ENCODE measurements at regions not wholly inside any gene's neighbourhood (a gene's known extent, or its start where the extent isn't known, plus 50 kb on each side); places are given as distances from the start of the nearest gene placed in this dataset.

DNA sequence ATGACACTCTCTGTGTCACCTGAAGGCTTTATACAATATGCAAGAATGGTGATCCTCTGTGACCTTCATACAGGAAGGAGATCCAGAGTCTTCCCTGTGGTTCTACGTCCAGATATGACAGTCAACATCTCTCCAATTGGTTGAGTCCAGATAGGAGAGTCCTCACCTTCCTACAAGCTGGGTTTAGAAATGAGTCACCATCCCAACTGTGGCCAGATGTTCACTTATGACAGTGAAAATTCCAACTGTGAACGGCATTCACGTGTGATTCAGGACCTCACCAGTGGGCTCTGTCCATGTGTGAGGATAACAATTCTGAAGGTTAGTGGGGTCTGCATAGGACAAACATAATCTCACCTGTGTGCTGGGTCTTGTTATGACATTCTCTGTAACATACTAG, 52.5 kb upstream of the ZNF728 start:
- CTCF ChIA-PET: no interaction called here

DNA sequence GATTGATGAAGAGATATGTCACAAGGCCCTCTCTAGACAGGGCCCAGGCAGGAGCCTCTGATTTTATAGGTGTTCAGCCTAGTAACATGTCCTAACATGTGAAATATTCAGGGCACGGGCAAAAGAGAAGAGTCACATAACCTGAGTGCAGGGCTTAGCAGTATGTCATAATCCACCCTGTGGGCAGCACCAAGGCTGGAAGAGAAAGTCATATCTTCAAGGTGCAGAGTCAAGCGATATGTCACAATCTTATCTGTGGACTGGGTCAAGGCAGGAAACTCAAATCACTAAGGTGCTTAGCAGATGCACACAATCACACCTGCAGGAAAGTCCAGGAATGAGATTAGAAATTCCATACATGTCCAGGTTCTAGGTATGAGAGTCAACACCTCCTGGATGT, 51.5 kb upstream of the ZNF728 start:
- H3K4me3 ChIP-seq (ENCODE audit: low read depth, low read length): no peak overlapping the region
- no peak for DNase-seq (ENCODE audit: low read depth, low spot score)
- POLR2A ChIA-PET: no interaction called here
- H3K27ac ChIP-seq (ENCODE audit: low read depth, low read length): no peak overlapping the region
- TF ChIP-seq, protein P1, sequence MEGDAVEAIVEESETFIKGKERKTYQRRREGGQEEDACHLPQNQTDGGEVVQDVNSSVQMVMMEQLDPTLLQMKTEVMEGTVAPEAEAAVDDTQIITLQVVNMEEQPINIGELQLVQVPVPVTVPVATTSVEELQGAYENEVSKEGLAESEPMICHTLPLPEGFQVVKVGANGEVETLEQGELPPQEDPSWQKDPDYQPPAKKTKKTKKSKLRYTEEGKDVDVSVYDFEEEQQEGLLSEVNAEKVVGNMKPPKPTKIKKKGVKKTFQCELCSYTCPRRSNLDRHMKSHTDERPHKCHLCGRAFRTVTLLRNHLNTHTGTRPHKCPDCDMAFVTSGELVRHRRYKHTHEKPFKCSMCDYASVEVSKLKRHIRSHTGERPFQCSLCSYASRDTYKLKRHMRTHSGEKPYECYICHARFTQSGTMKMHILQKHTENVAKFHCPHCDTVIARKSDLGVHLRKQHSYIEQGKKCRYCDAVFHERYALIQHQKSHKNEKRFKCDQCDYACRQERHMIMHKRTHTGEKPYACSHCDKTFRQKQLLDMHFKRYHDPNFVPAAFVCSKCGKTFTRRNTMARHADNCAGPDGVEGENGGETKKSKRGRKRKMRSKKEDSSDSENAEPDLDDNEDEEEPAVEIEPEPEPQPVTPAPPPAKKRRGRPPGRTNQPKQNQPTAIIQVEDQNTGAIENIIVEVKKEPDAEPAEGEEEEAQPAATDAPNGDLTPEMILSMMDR (IDR thresholded peaks at IDR 0.05; ENCODE audit: low read depth, low read length): no peak
- H3K9me3 ChIP-seq (ENCODE audit: control insufficient read depth, insufficient read depth, low read length): peaks cover 17% of the 10 kb centered on the region; the same call in 1 of the 2 replicates
- CTCF ChIA-PET: no interaction called here
- H3K27me3 ChIP-seq (ENCODE audit: control insufficient read depth, insufficient read depth, low read length): no peaks in the 10 kb centered on the region

More for the DNA sequence above, 52.5 kb upstream of the ZNF728 start:
- Histone ChIP-seq H3K9me3 (ENCODE audit: control insufficient read depth, insufficient read depth, low read length) (peaks cover 16% of the 10 kb centered on the region; the same call in 1 of the 2 replicates), H3K27me3 (ENCODE audit: control insufficient read depth, insufficient read depth, low read length) (no peaks in the 10 kb centered on the region), H3K4me3 (ENCODE audit: low read depth, low read length) (no peak overlapping the region), H3K27ac (ENCODE audit: low read depth, low read length) (no peak overlapping the region)
- POLR2A ChIA-PET: no interaction called here
- no peak for DNase-seq (ENCODE audit: low read depth, low spot score)
- TF ChIP-seq, protein P1 (IDR thresholded peaks at IDR 0.05; ENCODE audit: low read depth, low read length): no peak

Data from AG04450 (cell line).